PFSK-1 (cell line): ENCODE measurements at regions not wholly inside any gene's neighbourhood (a gene's known extent, or its start where the extent isn't known, plus 50 kb on each side); places are given as distances from the start of the nearest gene placed in this dataset.

ENCODE experiments used
- FOXP2 ChIP-seq: optimal IDR thresholded peaks from 2 replicates; pipeline ENCODE3; 2011; ENCODE audit warnings: borderline replicate concordance, control low read depth, inconsistent platforms; ENCODE audit not compliant: insufficient read depth; ENCODE audit errors: extremely low read length, extremely low read depth
- POLR2AphosphoS5 ChIP-seq: IDR thresholded peaks from 2 replicates; pipeline ENCODE4 v1.6.1; 2012; ENCODE audit warnings: low read depth, mild to moderate bottlenecking, control low read depth, low read length, moderate library complexity
- SIN3A ChIP-seq: IDR thresholded peaks from 2 replicates; pipeline ENCODE4 v1.6.1; 2012; ENCODE audit warnings: mild to moderate bottlenecking, low read length, moderate library complexity, borderline replicate concordance; ENCODE audit not compliant: insufficient read depth
- TF ChIP-seq, protein P1 (sequence below), 2 experiments: IDR thresholded peaks; 2 replicates each; pipeline versions ENCODE4 v1.6.1 to v1.8.0; 2011 to 2012; ENCODE audit warnings: low read depth in 2 of 2, low read length in 2 of 2, control low read depth in 1 of 2, inconsistent platforms in 1 of 2, mild to moderate bottlenecking in 1 of 2, moderate library complexity in 1 of 2; ENCODE audit not compliant: insufficient read depth in 1 of 2

DNA sequence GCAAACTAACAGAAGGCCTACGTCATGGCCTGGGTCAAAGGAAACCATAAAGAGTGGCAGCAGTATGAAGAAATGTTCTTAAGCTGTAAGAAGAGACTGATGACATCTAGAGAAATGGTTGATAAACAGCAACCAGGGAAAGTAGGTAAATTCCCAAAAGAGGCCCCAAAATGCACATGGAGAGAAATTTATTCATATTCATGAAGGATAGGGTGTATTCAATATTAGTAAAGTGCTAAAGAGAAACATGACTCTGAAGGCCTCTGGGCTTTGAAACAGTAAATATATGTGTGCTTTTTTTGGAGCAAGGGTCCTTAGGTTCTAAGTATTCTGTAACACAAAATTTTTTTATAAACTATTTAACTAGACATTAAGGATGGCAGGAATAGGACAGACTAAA lies 149.7 kb upstream of the GRIA1 start:
- TF ChIP-seq POLR2AphosphoS5 (no peak), FOXP2 (no peak), SIN3A (no peak)
- TF ChIP-seq, protein P1, sequence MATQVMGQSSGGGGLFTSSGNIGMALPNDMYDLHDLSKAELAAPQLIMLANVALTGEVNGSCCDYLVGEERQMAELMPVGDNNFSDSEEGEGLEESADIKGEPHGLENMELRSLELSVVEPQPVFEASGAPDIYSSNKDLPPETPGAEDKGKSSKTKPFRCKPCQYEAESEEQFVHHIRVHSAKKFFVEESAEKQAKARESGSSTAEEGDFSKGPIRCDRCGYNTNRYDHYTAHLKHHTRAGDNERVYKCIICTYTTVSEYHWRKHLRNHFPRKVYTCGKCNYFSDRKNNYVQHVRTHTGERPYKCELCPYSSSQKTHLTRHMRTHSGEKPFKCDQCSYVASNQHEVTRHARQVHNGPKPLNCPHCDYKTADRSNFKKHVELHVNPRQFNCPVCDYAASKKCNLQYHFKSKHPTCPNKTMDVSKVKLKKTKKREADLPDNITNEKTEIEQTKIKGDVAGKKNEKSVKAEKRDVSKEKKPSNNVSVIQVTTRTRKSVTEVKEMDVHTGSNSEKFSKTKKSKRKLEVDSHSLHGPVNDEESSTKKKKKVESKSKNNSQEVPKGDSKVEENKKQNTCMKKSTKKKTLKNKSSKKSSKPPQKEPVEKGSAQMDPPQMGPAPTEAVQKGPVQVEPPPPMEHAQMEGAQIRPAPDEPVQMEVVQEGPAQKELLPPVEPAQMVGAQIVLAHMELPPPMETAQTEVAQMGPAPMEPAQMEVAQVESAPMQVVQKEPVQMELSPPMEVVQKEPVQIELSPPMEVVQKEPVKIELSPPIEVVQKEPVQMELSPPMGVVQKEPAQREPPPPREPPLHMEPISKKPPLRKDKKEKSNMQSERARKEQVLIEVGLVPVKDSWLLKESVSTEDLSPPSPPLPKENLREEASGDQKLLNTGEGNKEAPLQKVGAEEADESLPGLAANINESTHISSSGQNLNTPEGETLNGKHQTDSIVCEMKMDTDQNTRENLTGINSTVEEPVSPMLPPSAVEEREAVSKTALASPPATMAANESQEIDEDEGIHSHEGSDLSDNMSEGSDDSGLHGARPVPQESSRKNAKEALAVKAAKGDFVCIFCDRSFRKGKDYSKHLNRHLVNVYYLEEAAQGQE (IDR thresholded peaks at IDR 0.05; ENCODE audit: insufficient read depth in 1 of 2, low read depth in 2 of 2, low read length in 2 of 2): no peak
